MM.1S (cell line): ENCODE measurements at regions not wholly inside any gene's neighbourhood (a gene's known extent, or its start where the extent isn't known, plus 50 kb on each side); places are given as distances from the start of the nearest gene placed in this dataset.

ENCODE experiments used
- EZH2 ChIP-seq: fragments of 300-600 bp; sonication (generic); optimal IDR thresholded peaks from 2 replicates; pipeline ENCODE3; 2017; ENCODE audit warnings: low read depth, mild to moderate bottlenecking, antibody characterized with exemption, low read length, mixed read lengths
- EZH2phosphoT487 ChIP-seq: fragments of 300-600 bp; sonication (generic); IDR thresholded peaks from 2 replicates; pipeline ENCODE4 v1.6.1; 2018; ENCODE audit warnings: antibody characterized with exemption, low read length
- TF ChIP-seq, protein P1 (sequence below): fragments of 300-600 bp; sonication (generic); IDR thresholded peaks from 2 replicates; pipeline ENCODE4 v1.5.1; 2016; ENCODE audit warnings: antibody characterized with exemption, low read length, mixed read lengths

GRCh38 chr11:16412525-16413172 lies 56.3 kb upstream of the SOX6 start:
- TF ChIP-seq, protein P1, sequence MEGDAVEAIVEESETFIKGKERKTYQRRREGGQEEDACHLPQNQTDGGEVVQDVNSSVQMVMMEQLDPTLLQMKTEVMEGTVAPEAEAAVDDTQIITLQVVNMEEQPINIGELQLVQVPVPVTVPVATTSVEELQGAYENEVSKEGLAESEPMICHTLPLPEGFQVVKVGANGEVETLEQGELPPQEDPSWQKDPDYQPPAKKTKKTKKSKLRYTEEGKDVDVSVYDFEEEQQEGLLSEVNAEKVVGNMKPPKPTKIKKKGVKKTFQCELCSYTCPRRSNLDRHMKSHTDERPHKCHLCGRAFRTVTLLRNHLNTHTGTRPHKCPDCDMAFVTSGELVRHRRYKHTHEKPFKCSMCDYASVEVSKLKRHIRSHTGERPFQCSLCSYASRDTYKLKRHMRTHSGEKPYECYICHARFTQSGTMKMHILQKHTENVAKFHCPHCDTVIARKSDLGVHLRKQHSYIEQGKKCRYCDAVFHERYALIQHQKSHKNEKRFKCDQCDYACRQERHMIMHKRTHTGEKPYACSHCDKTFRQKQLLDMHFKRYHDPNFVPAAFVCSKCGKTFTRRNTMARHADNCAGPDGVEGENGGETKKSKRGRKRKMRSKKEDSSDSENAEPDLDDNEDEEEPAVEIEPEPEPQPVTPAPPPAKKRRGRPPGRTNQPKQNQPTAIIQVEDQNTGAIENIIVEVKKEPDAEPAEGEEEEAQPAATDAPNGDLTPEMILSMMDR: no peak
- TF ChIP-seq EZH2phosphoT487 (no peak), EZH2 (no peak)
